ENCODE measurements at regions not wholly inside any gene's neighbourhood (a gene's known extent, or its start where the extent isn't known, plus 50 kb on each side); places are given as distances from the start of the nearest gene placed in this dataset.
"Not testable (repeated sequence)": the region's sequence is repeated elsewhere in the genome, so short reads cannot be mapped to it uniquely, and the experiment has no call there.

GRCh38 chr15:77901251-77901881, 176.1 kb downstream of the TBC1D2B start:
- no peak for DNase-seq (ENCODE audit: low read depth, low spot score)

GRCh38 chr15:77900331-77900963, 177.1 kb downstream of the TBC1D2B start:
- peak; percentile 48 for DNase-seq (ENCODE audit: low read depth, low spot score)
- in situ Hi-C loops (cut with HindIII; ENCODE audit: low pct_unique_long_range_greater_than_20kb, low sequenced_read_pairs), result not testable (repeated sequence)

More at GRCh38 chr15:77901251-77901881, 176.1 kb downstream of the TBC1D2B start:
- in situ Hi-C loops (cut with HindIII; ENCODE audit: low pct_unique_long_range_greater_than_20kb, low sequenced_read_pairs), result no loop called here

- in situ Hi-C loops (cut with HindIII; ENCODE audit: low pct_unique_long_range_greater_than_20kb, low sequenced_read_pairs); DNase-seq (ENCODE audit: low read depth, low spot score): not testable (repeated sequence)
Observed at GRCh38 chr15:77899776-77900175, 177.7 kb downstream of the TBC1D2B start.

GRCh38 chr15:77898811-77899730, 178.4 kb downstream of the TBC1D2B start:
- in situ Hi-C loops (cut with HindIII; ENCODE audit: low pct_unique_long_range_greater_than_20kb, low sequenced_read_pairs), result no loop called here
- no peak for DNase-seq (ENCODE audit: low read depth, low spot score)

GRCh38 chr15:77897896-77898406, 179.6 kb downstream of the TBC1D2B start:
- in situ Hi-C loops (cut with HindIII; ENCODE audit: low pct_unique_long_range_greater_than_20kb, low sequenced_read_pairs), result no loop called here
- no peak for DNase-seq (ENCODE audit: low read depth, low spot score)

- in situ Hi-C loops (cut with HindIII; ENCODE audit: low pct_unique_long_range_greater_than_20kb, low sequenced_read_pairs); DNase-seq (ENCODE audit: low read depth, low spot score): not testable (repeated sequence)
Observed at GRCh38 chr15:77897113-77897895, 180.2 kb downstream of the TBC1D2B start.

- in situ Hi-C loops (cut with HindIII; ENCODE audit: low pct_unique_long_range_greater_than_20kb, low sequenced_read_pairs); DNase-seq (ENCODE audit: low read depth, low spot score): not testable (repeated sequence)
Observed at GRCh38 chr15:77896147-77897112, 181.1 kb downstream of the TBC1D2B start.

- DNase-seq (ENCODE audit: low read depth, low spot score), result no peak
- in situ Hi-C loops (cut with HindIII; ENCODE audit: low pct_unique_long_range_greater_than_20kb, low sequenced_read_pairs), result no loop called here
Observed at GRCh38 chr15:77895742-77896141, 181.8 kb downstream of the TBC1D2B start.

GRCh38 chr15:77895145-77895544, 182.4 kb downstream of the TBC1D2B start:
- in situ Hi-C loops (cut with HindIII; ENCODE audit: low pct_unique_long_range_greater_than_20kb, low sequenced_read_pairs); DNase-seq (ENCODE audit: low read depth, low spot score): not testable (repeated sequence)

- DNase-seq (ENCODE audit: low read depth, low spot score); in situ Hi-C loops (cut with HindIII; ENCODE audit: low pct_unique_long_range_greater_than_20kb, low sequenced_read_pairs): not testable (repeated sequence)
Observed at GRCh38 chr15:77893671-77894640, 183.6 kb downstream of the TBC1D2B start.

GRCh38 chr15:77893246-77893645, 184.3 kb downstream of the TBC1D2B start:
- in situ Hi-C loops (cut with HindIII; ENCODE audit: low pct_unique_long_range_greater_than_20kb, low sequenced_read_pairs); DNase-seq (ENCODE audit: low read depth, low spot score): not testable (repeated sequence)

- DNase-seq (ENCODE audit: low read depth, low spot score), result no peak
- in situ Hi-C loops (cut with HindIII; ENCODE audit: low pct_unique_long_range_greater_than_20kb, low sequenced_read_pairs), result no loop called here
Observed at GRCh38 chr15:77892335-77892734, 185.2 kb downstream of the TBC1D2B start.

GRCh38 chr15:77891862-77892261, 185.6 kb downstream of the TBC1D2B start:
- in situ Hi-C loops (cut with HindIII; ENCODE audit: low pct_unique_long_range_greater_than_20kb, low sequenced_read_pairs), result not testable (repeated sequence)

GRCh38 chr15:77890911-77891801, 186.4 kb downstream of the TBC1D2B start:
- in situ Hi-C loops (cut with HindIII; ENCODE audit: low pct_unique_long_range_greater_than_20kb, low sequenced_read_pairs); DNase-seq (ENCODE audit: low read depth, low spot score): not testable (repeated sequence)

More at GRCh38 chr15:77891862-77892261, 185.6 kb downstream of the TBC1D2B start:
- DNase-seq (ENCODE audit: low read depth, low spot score), result not testable (repeated sequence)

Data from SK-MEL-5 (cell line).